ENCODE measurements at regions not wholly inside any gene's neighbourhood (a gene's known extent, or its start where the extent isn't known, plus 50 kb on each side); places are given as distances from the start of the nearest gene placed in this dataset.

DNA sequence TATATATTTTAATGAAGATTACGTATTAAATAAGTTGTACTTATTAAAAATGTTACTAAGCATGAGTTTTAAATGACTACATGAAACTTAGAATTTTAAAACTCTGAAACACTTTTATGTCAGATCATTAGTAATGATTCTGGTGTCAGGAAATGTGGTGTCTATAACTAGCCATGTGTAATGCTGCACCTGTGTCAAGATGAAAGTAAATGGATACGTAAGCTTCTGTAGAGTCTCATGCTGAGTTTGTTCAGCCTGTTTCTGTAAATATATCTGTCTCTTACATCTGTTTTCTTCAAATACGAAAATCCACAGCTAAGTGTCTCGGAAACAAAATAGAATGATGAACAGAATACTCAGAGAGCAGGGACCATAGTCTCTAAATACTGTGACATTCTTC lies 278.0 kb upstream of the SMC2 start:
- no peak for TF ChIP-seq TP53 (CRISPR knock-in tag; conservative IDR thresholded peaks at IDR 0.05)
- TF ChIP-seq, protein P1, sequence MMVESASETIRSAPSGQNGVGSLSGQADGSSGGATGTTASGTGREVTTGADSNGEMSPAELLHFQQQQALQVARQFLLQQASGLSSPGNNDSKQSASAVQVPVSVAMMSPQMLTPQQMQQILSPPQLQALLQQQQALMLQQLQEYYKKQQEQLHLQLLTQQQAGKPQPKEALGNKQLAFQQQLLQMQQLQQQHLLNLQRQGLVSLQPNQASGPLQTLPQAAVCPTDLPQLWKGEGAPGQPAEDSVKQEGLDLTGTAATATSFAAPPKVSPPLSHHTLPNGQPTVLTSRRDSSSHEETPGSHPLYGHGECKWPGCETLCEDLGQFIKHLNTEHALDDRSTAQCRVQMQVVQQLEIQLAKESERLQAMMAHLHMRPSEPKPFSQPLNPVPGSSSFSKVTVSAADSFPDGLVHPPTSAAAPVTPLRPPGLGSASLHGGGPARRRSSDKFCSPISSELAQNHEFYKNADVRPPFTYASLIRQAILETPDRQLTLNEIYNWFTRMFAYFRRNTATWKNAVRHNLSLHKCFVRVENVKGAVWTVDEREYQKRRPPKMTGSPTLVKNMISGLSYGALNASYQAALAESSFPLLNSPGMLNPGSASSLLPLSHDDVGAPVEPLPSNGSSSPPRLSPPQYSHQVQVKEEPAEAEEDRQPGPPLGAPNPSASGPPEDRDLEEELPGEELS (CRISPR knock-in tag; IDR thresholded peaks at IDR 0.05), result no peak
- TF ChIP-seq ZNF138 (CRISPR knock-in tag; IDR thresholded peaks at IDR 0.05; ENCODE audit: low read depth), result no peak
- TF ChIP-seq ZNF703 (CRISPR knock-in tag; IDR thresholded peaks at IDR 0.05; ENCODE audit: borderline replicate concordance), result no peak
- TF ChIP-seq, protein P2, sequence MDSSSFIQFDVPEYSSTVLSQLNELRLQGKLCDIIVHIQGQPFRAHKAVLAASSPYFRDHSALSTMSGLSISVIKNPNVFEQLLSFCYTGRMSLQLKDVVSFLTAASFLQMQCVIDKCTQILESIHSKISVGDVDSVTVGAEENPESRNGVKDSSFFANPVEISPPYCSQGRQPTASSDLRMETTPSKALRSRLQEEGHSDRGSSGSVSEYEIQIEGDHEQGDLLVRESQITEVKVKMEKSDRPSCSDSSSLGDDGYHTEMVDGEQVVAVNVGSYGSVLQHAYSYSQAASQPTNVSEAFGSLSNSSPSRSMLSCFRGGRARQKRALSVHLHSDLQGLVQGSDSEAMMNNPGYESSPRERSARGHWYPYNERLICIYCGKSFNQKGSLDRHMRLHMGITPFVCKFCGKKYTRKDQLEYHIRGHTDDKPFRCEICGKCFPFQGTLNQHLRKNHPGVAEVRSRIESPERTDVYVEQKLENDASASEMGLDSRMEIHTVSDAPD (CRISPR knock-in tag; IDR thresholded peaks at IDR 0.05), result no peak
- TF ChIP-seq, protein P3, sequence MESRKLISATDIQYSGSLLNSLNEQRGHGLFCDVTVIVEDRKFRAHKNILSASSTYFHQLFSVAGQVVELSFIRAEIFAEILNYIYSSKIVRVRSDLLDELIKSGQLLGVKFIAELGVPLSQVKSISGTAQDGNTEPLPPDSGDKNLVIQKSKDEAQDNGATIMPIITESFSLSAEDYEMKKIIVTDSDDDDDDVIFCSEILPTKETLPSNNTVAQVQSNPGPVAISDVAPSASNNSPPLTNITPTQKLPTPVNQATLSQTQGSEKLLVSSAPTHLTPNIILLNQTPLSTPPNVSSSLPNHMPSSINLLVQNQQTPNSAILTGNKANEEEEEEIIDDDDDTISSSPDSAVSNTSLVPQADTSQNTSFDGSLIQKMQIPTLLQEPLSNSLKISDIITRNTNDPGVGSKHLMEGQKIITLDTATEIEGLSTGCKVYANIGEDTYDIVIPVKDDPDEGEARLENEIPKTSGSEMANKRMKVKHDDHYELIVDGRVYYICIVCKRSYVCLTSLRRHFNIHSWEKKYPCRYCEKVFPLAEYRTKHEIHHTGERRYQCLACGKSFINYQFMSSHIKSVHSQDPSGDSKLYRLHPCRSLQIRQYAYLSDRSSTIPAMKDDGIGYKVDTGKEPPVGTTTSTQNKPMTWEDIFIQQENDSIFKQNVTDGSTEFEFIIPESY (CRISPR knock-in tag; IDR thresholded peaks at IDR 0.05), result no peak
- no peak for TF ChIP-seq ZNF775 (CRISPR knock-in tag; IDR thresholded peaks at IDR 0.05; ENCODE audit: borderline replicate concordance)
- no peak for TF ChIP-seq SIN3A (IDR thresholded peaks at IDR 0.05; ENCODE audit: borderline replicate concordance, low read depth, low read length)
- no peak for TF ChIP-seq ZNF83 (CRISPR knock-in tag; IDR thresholded peaks at IDR 0.05; ENCODE audit: borderline replicate concordance)
